OCI-LY7 (cell line): ENCODE measurements at regions not wholly inside any gene's neighbourhood (a gene's known extent, or its start where the extent isn't known, plus 50 kb on each side); places are given as distances from the start of the nearest gene placed in this dataset.

Experiments
- EZH2phosphoT487 ChIP-seq: fragments of 200-600 bp; sonication (generic); IDR thresholded peaks from 2 replicates; pipeline ENCODE4 v1.6.1; 2018; ENCODE audit warnings: low read depth, borderline replicate concordance, mild to moderate bottlenecking, mixed run types, antibody characterized with exemption, low read length, moderate library complexity, mixed read lengths
- TF ChIP-seq, protein P1 (sequence below): fragments of 200-600 bp; sonication (generic); conservative IDR thresholded peaks from 2 replicates; pipeline ENCODE4 v1.5.1; 2014; ENCODE audit warnings: mild to moderate bottlenecking, antibody characterized with exemption, low read length, moderate library complexity, mixed read lengths

DNA sequence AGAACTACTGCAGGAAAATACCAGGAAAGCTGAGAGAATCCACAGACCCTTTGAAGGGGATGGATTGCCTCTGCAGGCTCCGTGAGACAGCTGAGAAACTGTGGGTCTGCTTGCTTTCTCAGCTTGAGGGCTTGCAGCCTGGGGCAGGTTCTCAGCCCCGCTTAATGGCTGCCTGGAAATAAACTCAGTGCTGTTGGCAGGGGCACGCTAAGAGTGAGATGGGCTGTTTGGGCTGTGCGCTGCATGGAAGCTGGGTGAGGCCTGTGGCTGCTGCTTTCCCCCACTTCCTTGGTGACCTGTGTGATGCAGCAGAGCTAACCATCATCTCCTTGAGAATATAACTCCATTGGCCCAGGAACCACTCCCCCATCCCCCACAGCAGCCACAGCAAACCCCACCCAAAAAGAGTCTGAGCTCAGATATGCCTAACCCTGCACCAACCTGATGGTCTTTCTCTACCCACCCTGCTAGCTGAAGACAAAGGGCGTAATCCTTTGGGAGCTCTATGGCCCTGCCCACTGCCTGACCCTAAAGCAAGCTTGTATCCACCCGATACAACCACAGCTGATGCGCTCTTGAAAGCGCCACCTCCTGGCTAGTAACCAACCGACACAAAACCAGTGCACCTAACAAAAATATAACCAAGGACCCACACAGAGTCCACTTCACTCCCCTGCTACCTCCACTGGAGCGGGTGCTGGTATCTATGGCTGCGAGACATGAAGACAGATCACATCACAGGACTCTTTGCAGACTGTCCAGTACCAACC, 800.6 kb upstream of the MAP3K7 start:
- TF ChIP-seq, protein P1, sequence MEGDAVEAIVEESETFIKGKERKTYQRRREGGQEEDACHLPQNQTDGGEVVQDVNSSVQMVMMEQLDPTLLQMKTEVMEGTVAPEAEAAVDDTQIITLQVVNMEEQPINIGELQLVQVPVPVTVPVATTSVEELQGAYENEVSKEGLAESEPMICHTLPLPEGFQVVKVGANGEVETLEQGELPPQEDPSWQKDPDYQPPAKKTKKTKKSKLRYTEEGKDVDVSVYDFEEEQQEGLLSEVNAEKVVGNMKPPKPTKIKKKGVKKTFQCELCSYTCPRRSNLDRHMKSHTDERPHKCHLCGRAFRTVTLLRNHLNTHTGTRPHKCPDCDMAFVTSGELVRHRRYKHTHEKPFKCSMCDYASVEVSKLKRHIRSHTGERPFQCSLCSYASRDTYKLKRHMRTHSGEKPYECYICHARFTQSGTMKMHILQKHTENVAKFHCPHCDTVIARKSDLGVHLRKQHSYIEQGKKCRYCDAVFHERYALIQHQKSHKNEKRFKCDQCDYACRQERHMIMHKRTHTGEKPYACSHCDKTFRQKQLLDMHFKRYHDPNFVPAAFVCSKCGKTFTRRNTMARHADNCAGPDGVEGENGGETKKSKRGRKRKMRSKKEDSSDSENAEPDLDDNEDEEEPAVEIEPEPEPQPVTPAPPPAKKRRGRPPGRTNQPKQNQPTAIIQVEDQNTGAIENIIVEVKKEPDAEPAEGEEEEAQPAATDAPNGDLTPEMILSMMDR: peak; percentile 20; the same call in 1 of the 2 replicates
- TF ChIP-seq EZH2phosphoT487: no peak
